ENCODE measurements at regions not wholly inside any gene's neighbourhood (a gene's known extent, or its start where the extent isn't known, plus 50 kb on each side); places are given as distances from the start of the nearest gene placed in this dataset.

GRCh38 chr11:80129396-80129795, 688.6 kb upstream of the TENM4 start:
- no peak for TF ChIP-seq CTCF (IDR thresholded peaks at IDR 0.05; ENCODE audit: low read length)
- no peak for TF ChIP-seq EZH2 (IDR thresholded peaks at IDR 0.05; ENCODE audit: borderline replicate concordance, low read length)
- Histone ChIP-seq H2AFZ (ENCODE audit: low read length) (no peak overlapping the region), H3K4me1 (ENCODE audit: insufficient read depth, low read length, severe bottlenecking) (no peaks in the 10 kb centered on the region), H3K27ac (ENCODE audit: low read depth, low read length, poor library complexity, severe bottlenecking) (no peak overlapping the region), H3K36me3 (ENCODE audit: insufficient read depth, low read length) (no peaks in the 10 kb centered on the region), H3K4me3 (ENCODE audit: low read depth, low read length, poor library complexity, severe bottlenecking) (no peak overlapping the region), H3K9ac (ENCODE audit: low read length) (no peak overlapping the region), H3K27me3 (ENCODE audit: insufficient read depth, low read length) (no peaks in the 10 kb centered on the region), H3K9me2 (ENCODE audit: low read depth, low read length) (no peaks in the 10 kb centered on the region), H4K20me1 (ENCODE audit: insufficient read depth, low read length) (no peaks in the 10 kb centered on the region), H3K9me3 (ENCODE audit: low read length) (no peaks in the 10 kb centered on the region), H3F3A (ENCODE audit: insufficient read depth, low read length) (no peaks in the 10 kb centered on the region), H3K4me2 (ENCODE audit: low read length) (no peak overlapping the region), H3K79me2 (ENCODE audit: insufficient read depth, low read length) (no peaks in the 10 kb centered on the region)

GRCh38 chr11:80122211-80122610, 681.4 kb upstream of the TENM4 start:
- no peak overlapping the region for H2AFZ ChIP-seq (ENCODE audit: low read length)
- TF ChIP-seq EZH2 (IDR thresholded peaks at IDR 0.05; ENCODE audit: borderline replicate concordance, low read length): no peak
- TF ChIP-seq CTCF (IDR thresholded peaks at IDR 0.05; ENCODE audit: low read length): no peak

GRCh38 chr11:80118073-80118472, 677.2 kb upstream of the TENM4 start:
- H3K79me2 ChIP-seq (ENCODE audit: insufficient read depth, low read length): no peaks in the 10 kb centered on the region
- no peaks in the 10 kb centered on the region for H3K27me3 ChIP-seq (ENCODE audit: insufficient read depth, low read length)
- no peaks in the 10 kb centered on the region for H3K4me1 ChIP-seq (ENCODE audit: insufficient read depth, low read length, severe bottlenecking)
- no peak overlapping the region for H3K4me3 ChIP-seq (ENCODE audit: low read depth, low read length, poor library complexity, severe bottlenecking)
- H3K4me2 ChIP-seq (ENCODE audit: low read length): no peak overlapping the region
- H4K20me1 ChIP-seq (ENCODE audit: insufficient read depth, low read length): no peaks in the 10 kb centered on the region
- no peak overlapping the region for H2AFZ ChIP-seq (ENCODE audit: low read length)
- H3K9me3 ChIP-seq (ENCODE audit: low read length): no peaks in the 10 kb centered on the region
- no peaks in the 10 kb centered on the region for H3F3A ChIP-seq (ENCODE audit: insufficient read depth, low read length)
- H3K27ac ChIP-seq (ENCODE audit: low read depth, low read length, poor library complexity, severe bottlenecking): no peak overlapping the region
- TF ChIP-seq EZH2 (IDR thresholded peaks at IDR 0.05; ENCODE audit: borderline replicate concordance, low read length) (no peak), CTCF (IDR thresholded peaks at IDR 0.05; ENCODE audit: low read length) (no peak)
- H3K36me3 ChIP-seq (ENCODE audit: insufficient read depth, low read length): no peaks in the 10 kb centered on the region
- H3K9me2 ChIP-seq (ENCODE audit: low read depth, low read length): no peaks in the 10 kb centered on the region
- H3K9ac ChIP-seq (ENCODE audit: low read length): no peak overlapping the region

More at GRCh38 chr11:80122211-80122610, 681.4 kb upstream of the TENM4 start:
- Histone ChIP-seq H3K9me3 (ENCODE audit: low read length) (no peaks in the 10 kb centered on the region), H3K27me3 (ENCODE audit: insufficient read depth, low read length) (no peaks in the 10 kb centered on the region), H3F3A (ENCODE audit: insufficient read depth, low read length) (no peaks in the 10 kb centered on the region), H3K9ac (ENCODE audit: low read length) (no peak overlapping the region), H3K9me2 (ENCODE audit: low read depth, low read length) (no peaks in the 10 kb centered on the region), H3K79me2 (ENCODE audit: insufficient read depth, low read length) (no peaks in the 10 kb centered on the region), H3K27ac (ENCODE audit: low read depth, low read length, poor library complexity, severe bottlenecking) (no peak overlapping the region), H3K36me3 (ENCODE audit: insufficient read depth, low read length) (no peaks in the 10 kb centered on the region), H3K4me1 (ENCODE audit: insufficient read depth, low read length, severe bottlenecking) (no peaks in the 10 kb centered on the region), H3K4me3 (ENCODE audit: low read depth, low read length, poor library complexity, severe bottlenecking) (no peak overlapping the region), H3K4me2 (ENCODE audit: low read length) (no peak overlapping the region), H4K20me1 (ENCODE audit: insufficient read depth, low read length) (no peaks in the 10 kb centered on the region)

Data from OCI-LY1 (cell line).